ENCODE measurements at regions not wholly inside any gene's neighbourhood (a gene's known extent, or its start where the extent isn't known, plus 50 kb on each side); places are given as distances from the start of the nearest gene placed in this dataset.
A peak's percentile ranks its signal among the peaks of the same experiment; 100 is the strongest.

DNA sequence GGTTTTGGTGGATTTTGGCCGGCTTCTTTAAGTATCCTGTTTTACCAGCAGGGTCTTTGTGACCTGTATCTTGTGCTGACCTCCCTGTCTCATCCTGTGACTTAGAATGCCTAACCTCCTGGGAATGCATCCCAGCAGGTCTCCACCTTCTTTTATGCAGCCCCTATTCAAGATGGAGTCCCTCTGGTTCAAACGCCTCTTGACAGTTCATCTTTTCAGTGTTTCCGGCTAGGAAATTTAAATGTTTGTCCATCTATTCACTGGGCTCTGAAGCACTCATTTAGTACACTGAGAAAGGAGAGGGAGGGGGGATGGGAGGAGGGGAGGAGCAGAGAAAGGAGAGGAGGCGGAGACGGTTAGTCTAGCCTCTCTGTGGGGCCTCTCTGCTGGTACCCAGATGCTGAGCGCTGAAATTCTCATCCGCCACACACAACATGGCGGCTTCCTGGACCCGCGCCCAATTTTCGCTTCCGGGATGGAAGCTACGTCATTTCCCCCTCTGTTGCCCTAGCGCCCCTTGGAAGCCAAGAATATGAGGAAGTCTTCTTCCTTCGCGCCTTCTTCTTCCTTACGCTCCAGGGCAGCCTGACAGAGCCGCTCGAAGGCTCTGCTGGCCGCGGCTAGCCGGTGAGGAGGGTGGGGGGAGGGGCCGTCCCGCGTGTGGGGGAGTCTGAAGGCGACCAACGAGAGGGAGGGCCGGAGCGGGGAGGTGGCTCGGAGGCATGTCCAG lies 69.0 kb upstream of the SYT13 start:
- TF ChIP-seq POLR2AphosphoS5 (IDR thresholded peaks at IDR 0.05) (peak; percentile 83 to 99 (median 92)), POLR2A (IDR thresholded peaks at IDR 0.05) (no peak)
- TF ChIP-seq, protein P1, sequence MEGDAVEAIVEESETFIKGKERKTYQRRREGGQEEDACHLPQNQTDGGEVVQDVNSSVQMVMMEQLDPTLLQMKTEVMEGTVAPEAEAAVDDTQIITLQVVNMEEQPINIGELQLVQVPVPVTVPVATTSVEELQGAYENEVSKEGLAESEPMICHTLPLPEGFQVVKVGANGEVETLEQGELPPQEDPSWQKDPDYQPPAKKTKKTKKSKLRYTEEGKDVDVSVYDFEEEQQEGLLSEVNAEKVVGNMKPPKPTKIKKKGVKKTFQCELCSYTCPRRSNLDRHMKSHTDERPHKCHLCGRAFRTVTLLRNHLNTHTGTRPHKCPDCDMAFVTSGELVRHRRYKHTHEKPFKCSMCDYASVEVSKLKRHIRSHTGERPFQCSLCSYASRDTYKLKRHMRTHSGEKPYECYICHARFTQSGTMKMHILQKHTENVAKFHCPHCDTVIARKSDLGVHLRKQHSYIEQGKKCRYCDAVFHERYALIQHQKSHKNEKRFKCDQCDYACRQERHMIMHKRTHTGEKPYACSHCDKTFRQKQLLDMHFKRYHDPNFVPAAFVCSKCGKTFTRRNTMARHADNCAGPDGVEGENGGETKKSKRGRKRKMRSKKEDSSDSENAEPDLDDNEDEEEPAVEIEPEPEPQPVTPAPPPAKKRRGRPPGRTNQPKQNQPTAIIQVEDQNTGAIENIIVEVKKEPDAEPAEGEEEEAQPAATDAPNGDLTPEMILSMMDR (IDR thresholded peaks at IDR 0.05 in 8 of 11, conservative IDR thresholded peaks at IDR 0.05 in 3 of 11): no peak
- 10 to 15% (median 10%) methylated on average over 17 to 30 of the region's 30 CpGs for WGBS, 5 donors
- no peaks in the 10 kb centered on the region for H3K9me3 ChIP-seq
- no peaks in the 10 kb centered on the region for H3K27me3 ChIP-seq (replicated peaks in 1 of 7)
- peak overlapping the region; percentile 48 to 85 (median 67) for H3K27ac ChIP-seq
- H3K36me3 ChIP-seq: no peaks in the 10 kb centered on the region
- H3K4me1 ChIP-seq: peaks cover 5 to 16% (median 11%) of the 10 kb centered on the region in 6 donors
- peak; percentile 91 for DNase-seq
- intact Hi-C loops (cut with DNase I; ENCODE audit: low total_unique reads): no loop called here
- peak overlapping the region; percentile 57 to 86 (median 67) for H3K4me3 ChIP-seq

DNA sequence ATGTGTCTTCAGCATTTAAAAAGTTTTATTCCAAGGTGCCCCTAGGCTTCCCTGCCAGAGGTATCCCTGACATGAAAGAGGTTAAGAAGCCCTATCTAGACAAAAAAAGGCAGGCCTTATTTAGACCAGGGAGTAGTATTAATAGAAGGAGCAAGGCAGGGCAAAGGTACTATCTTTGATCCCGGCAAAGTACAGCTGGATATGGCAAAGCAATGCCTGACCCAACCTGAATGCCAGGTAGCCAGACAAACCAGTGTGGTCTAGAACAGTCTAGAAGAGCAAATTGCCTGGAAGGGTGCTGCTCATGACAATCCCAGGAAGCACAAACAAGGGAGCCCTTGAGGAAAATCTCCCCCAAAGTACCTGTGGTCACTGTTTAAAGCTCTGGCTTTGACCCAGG lies 62.6 kb upstream of the SYT13 start:
- TF ChIP-seq POLR2A (IDR thresholded peaks at IDR 0.05): no peak
- TF ChIP-seq, protein P1 (IDR thresholded peaks at IDR 0.05 in 8 of 11, conservative IDR thresholded peaks at IDR 0.05 in 3 of 11): no peak
- no peak for TF ChIP-seq POLR2AphosphoS5 (IDR thresholded peaks at IDR 0.05)
- intact Hi-C loops (cut with DNase I; ENCODE audit: low total_unique reads): loop anchor here (10.0 kb wide), 2 partner anchors 306 to 426 kb away; no protein-coding TSS in a partner anchor

DNA sequence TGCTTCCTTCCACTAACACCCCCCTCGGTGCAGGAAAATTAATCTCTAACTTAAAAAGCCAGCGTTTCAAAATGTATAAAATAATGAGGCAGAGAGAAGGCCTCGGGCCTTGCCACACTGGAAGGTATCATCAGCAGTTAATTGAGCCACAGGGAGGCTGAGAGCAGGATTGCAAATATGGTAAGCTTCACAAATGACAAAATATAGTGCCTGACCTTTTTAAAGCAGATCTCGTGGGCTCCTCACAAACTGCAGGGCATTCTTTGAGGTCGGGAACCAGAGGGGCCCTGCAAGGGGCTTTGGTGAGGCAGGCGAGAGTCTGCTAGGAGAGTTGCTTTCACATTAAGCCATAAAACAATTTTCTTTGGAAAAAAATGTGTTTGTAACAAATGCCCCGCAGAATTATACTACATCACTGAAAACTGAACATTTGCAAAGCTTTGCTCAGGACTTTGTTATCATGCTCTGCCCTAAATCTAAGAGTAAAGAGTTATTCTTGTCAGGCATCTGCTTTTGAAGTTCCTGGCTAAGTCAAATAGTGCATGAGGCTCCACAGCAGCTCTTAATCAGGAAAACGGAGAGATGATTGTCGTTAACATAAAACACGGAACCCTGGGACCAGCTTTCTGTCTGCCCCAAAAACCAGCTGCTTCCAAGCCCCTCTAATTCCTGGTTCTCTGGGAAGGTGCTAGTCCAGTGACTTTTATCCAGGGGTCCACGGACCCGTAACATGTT lies 61.4 kb upstream of the SYT13 start:
- 58 to 68% (median 65%) methylated on average over 12 of the region's 12 CpGs for WGBS, 5 donors
- no peak for DNase-seq
- Histone ChIP-seq H3K9me3 (no peaks in the 10 kb centered on the region), H3K36me3 (no peaks in the 10 kb centered on the region), H3K27ac (no peak overlapping the region), H3K4me3 (no peak overlapping the region), H3K4me1 (no peaks in the 10 kb centered on the region), H3K27me3 (replicated peaks in 1 of 7) (peaks cover 0 to 16% (median 0%) of the 10 kb centered on the region in 7 donors)
- TF ChIP-seq POLR2AphosphoS5 (IDR thresholded peaks at IDR 0.05) (no peak), POLR2A (IDR thresholded peaks at IDR 0.05) (no peak)
- TF ChIP-seq, protein P1 (IDR thresholded peaks at IDR 0.05 in 8 of 11, conservative IDR thresholded peaks at IDR 0.05 in 3 of 11): no peak
- intact Hi-C loops (cut with DNase I; ENCODE audit: low total_unique reads): loop anchor here (10.0 kb wide), 2 partner anchors 307 to 427 kb away; no protein-coding TSS in a partner anchor

More for the DNA sequence above, 62.6 kb upstream of the SYT13 start:
- H3K9me3 ChIP-seq: no peaks in the 10 kb centered on the region
- H3K27me3 ChIP-seq (replicated peaks in 1 of 7): peaks cover 0 to 9% (median 0%) of the 10 kb centered on the region in 7 donors
- no peaks in the 10 kb centered on the region for H3K36me3 ChIP-seq
- no peak overlapping the region for H3K27ac ChIP-seq
- 86 to 97% (median 95%) methylated on average over 1 of the region's 1 CpG for WGBS, 5 donors
- no peaks in the 10 kb centered on the region for H3K4me1 ChIP-seq
- DNase-seq: no peak
- no peak overlapping the region for H3K4me3 ChIP-seq

DNA sequence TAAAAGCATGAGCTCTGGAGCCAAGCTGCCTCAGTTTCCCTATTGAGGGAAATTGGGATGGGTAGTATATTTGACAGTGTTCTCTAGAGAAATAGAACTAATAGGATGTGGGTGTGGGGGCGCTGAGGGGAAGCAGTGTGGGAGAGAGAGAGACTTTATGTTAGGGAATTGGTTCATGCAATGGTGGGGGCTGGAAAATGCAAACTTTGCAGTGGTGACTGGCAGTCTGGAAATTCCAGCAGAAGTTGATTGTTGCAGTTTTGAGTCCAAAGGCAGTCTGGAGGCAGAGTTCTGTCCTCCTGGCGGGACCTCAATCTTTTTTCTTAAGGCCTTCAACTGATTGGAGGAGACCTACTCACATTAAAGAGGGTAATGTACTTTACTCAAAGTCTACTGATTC lies 59.4 kb upstream of the SYT13 start:
- no peak overlapping the region for H3K4me3 ChIP-seq
- DNase-seq: no peak
- 58 to 85% (median 84%) methylated on average over 2 of the region's 2 CpGs for WGBS, 5 donors
- intact Hi-C loops (cut with DNase I; ENCODE audit: low total_unique reads): loop anchor here (10.0 kb wide), 2 partner anchors 309 to 429 kb away; no protein-coding TSS in a partner anchor
- H3K4me1 ChIP-seq: peaks cover 0 to 4% (median 2%) of the 10 kb centered on the region in 6 donors
- TF ChIP-seq, protein P1 (IDR thresholded peaks at IDR 0.05 in 8 of 11, conservative IDR thresholded peaks at IDR 0.05 in 3 of 11): no peak
- TF ChIP-seq POLR2A (IDR thresholded peaks at IDR 0.05) (no peak), POLR2AphosphoS5 (IDR thresholded peaks at IDR 0.05) (no peak)
- H3K36me3 ChIP-seq: no peaks in the 10 kb centered on the region
- peaks cover 0 to 21% (median 0%) of the 10 kb centered on the region in 7 donors for H3K27me3 ChIP-seq (replicated peaks in 1 of 7)
- no peak overlapping the region for H3K27ac ChIP-seq
- no peaks in the 10 kb centered on the region for H3K9me3 ChIP-seq
